DND-41 (cell line): ENCODE measurements at regions not wholly inside any gene's neighbourhood (a gene's known extent, or its start where the extent isn't known, plus 50 kb on each side); places are given as distances from the start of the nearest gene placed in this dataset.

Experiments used
- ATAC-seq: fragments of 200-7000 bp; cut with Tn5 transposase; 3 replicates; pipeline ENCODE4 v1.9.1; 2021; ENCODE audit warnings: low read depth; ENCODE audit not compliant: insufficient read depth
- DNase-seq: peaks from one replicate; pipeline ENCODE4 v3.0.0-alpha.2; 2020
- H2AFZ ChIP-seq: 2 replicates; pipeline ENCODE4 v1.6.0; 2012; ENCODE audit warnings: low read depth, low read length
- H3K27ac ChIP-seq: 2 replicates; pipeline ENCODE4 v1.5.1; 2012; ENCODE audit warnings: low read length, inconsistent platforms
- H3K27me3 ChIP-seq: fragments of 200-600 bp; sonication (generic); 2 replicates; pipeline ENCODE4 v1.6.0; 2012; ENCODE audit warnings: low read length, mild to moderate bottlenecking, inconsistent platforms; ENCODE audit not compliant: insufficient read depth, poor library complexity
- H3K36me3 ChIP-seq: 2 replicates; pipeline ENCODE4 v1.5.1; 2012; ENCODE audit warnings: low read length, inconsistent platforms; ENCODE audit not compliant: insufficient read depth
- H3K4me1 ChIP-seq: 2 replicates; pipeline ENCODE4 v1.5.1; 2012; ENCODE audit warnings: mild to moderate bottlenecking, low read length; ENCODE audit not compliant: insufficient read depth
- H3K4me2 ChIP-seq: 2 replicates; pipeline ENCODE4 v1.6.0; 2012; ENCODE audit warnings: mild to moderate bottlenecking, moderate library complexity, low read length, inconsistent platforms; ENCODE audit not compliant: insufficient read depth
- H3K4me3 ChIP-seq, 2 experiments: fragments of 200-600 bp in 1 of 2; shearing (Covaris generic) in 1 of 2; 2 replicates each; pipeline ENCODE4 v1.5.1; 2012 to 2016; ENCODE audit warnings: inconsistent platforms in 2 of 2, low read length in 2 of 2, mild to moderate bottlenecking in 2 of 2, low read depth in 1 of 2, moderate library complexity in 1 of 2
- H3K79me2 ChIP-seq: 2 replicates; pipeline ENCODE4 v1.6.0; 2012; ENCODE audit warnings: low read length, inconsistent platforms; ENCODE audit not compliant: insufficient read depth
- H3K9ac ChIP-seq: 2 replicates; pipeline ENCODE4 v1.6.0; 2012; ENCODE audit warnings: low read depth, mild to moderate bottlenecking, inconsistent platforms, low read length, moderate library complexity
- H3K9me3 ChIP-seq: 2 replicates; pipeline ENCODE4 v1.5.1; 2012; ENCODE audit warnings: low read length, moderate library complexity, mild to moderate bottlenecking, inconsistent platforms; ENCODE audit not compliant: insufficient read depth, severe bottlenecking
- H4K20me1 ChIP-seq: 2 replicates; pipeline ENCODE4 v1.6.0; 2012; ENCODE audit warnings: low read length; ENCODE audit not compliant: insufficient read depth
- EZH2 ChIP-seq: IDR thresholded peaks from 3 replicates; pipeline ENCODE4 v1.6.1; 2012; ENCODE audit warnings: borderline replicate concordance, low read depth, mild to moderate bottlenecking, moderate library complexity, low read length, inconsistent platforms; ENCODE audit not compliant: severe bottlenecking
- TF ChIP-seq, protein P1 (sequence below): IDR thresholded peaks from 2 replicates; pipeline ENCODE4 v1.5.1; 2012; ENCODE audit warnings: borderline replicate concordance, low read length, moderate library complexity, mild to moderate bottlenecking; ENCODE audit not compliant: poor library complexity, severe bottlenecking; ENCODE audit errors: extremely low read depth

- Histone ChIP-seq H3K27ac (no peak overlapping the region), H3K4me1 (no peaks in the 10 kb centered on the region), H3K9ac (no peak overlapping the region), H3K36me3 (no peaks in the 10 kb centered on the region), H4K20me1 (no peaks in the 10 kb centered on the region), H3K27me3 (no peaks in the 10 kb centered on the region), H2AFZ (no peak overlapping the region), H3K4me3 (no peak overlapping the region), H3K4me2 (no peak overlapping the region), H3K9me3 (no peaks in the 10 kb centered on the region), H3K79me2 (no peaks in the 10 kb centered on the region)
- no peak for ATAC-seq
- TF ChIP-seq EZH2 = no peak
- no peak for DNase-seq
These were observed 1034.7 kb upstream of the RAG2 start for GRCh38 chr11:37632748-37633147.

GRCh38 chr11:37630866-37631265 lies 1032.8 kb upstream of the RAG2 start:
- H2AFZ ChIP-seq = no peak overlapping the region
- no peaks in the 10 kb centered on the region for H3K27me3 ChIP-seq
- no peak for ATAC-seq
- no peaks in the 10 kb centered on the region for H3K9me3 ChIP-seq
- no peaks in the 10 kb centered on the region for H3K36me3 ChIP-seq
- H4K20me1 ChIP-seq = no peaks in the 10 kb centered on the region
- DNase-seq = no peak
- no peak overlapping the region for H3K4me2 ChIP-seq
- H3K4me3 ChIP-seq = no peak overlapping the region
- H3K9ac ChIP-seq = no peak overlapping the region
- no peak overlapping the region for H3K27ac ChIP-seq
- H3K4me1 ChIP-seq = no peaks in the 10 kb centered on the region
- H3K79me2 ChIP-seq = no peaks in the 10 kb centered on the region
- TF ChIP-seq, protein P1, sequence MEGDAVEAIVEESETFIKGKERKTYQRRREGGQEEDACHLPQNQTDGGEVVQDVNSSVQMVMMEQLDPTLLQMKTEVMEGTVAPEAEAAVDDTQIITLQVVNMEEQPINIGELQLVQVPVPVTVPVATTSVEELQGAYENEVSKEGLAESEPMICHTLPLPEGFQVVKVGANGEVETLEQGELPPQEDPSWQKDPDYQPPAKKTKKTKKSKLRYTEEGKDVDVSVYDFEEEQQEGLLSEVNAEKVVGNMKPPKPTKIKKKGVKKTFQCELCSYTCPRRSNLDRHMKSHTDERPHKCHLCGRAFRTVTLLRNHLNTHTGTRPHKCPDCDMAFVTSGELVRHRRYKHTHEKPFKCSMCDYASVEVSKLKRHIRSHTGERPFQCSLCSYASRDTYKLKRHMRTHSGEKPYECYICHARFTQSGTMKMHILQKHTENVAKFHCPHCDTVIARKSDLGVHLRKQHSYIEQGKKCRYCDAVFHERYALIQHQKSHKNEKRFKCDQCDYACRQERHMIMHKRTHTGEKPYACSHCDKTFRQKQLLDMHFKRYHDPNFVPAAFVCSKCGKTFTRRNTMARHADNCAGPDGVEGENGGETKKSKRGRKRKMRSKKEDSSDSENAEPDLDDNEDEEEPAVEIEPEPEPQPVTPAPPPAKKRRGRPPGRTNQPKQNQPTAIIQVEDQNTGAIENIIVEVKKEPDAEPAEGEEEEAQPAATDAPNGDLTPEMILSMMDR = no peak
- no peak for TF ChIP-seq EZH2

GRCh38 chr11:37623778-37624177 lies 1025.7 kb upstream of the RAG2 start:
- no peak overlapping the region for H3K9ac ChIP-seq
- TF ChIP-seq, protein P1 = no peak
- TF ChIP-seq EZH2 = no peak
- no peak overlapping the region for H3K4me2 ChIP-seq
- no peaks in the 10 kb centered on the region for H3K9me3 ChIP-seq
- no peaks in the 10 kb centered on the region for H3K79me2 ChIP-seq
- no peak overlapping the region for H3K4me3 ChIP-seq
- no peaks in the 10 kb centered on the region for H3K36me3 ChIP-seq
- no peak overlapping the region for H3K27ac ChIP-seq
- no peak overlapping the region for H2AFZ ChIP-seq
- DNase-seq = no peak
- H3K27me3 ChIP-seq = no peaks in the 10 kb centered on the region
- no peaks in the 10 kb centered on the region for H4K20me1 ChIP-seq
- no peaks in the 10 kb centered on the region for H3K4me1 ChIP-seq
- no peak for ATAC-seq

DNA sequence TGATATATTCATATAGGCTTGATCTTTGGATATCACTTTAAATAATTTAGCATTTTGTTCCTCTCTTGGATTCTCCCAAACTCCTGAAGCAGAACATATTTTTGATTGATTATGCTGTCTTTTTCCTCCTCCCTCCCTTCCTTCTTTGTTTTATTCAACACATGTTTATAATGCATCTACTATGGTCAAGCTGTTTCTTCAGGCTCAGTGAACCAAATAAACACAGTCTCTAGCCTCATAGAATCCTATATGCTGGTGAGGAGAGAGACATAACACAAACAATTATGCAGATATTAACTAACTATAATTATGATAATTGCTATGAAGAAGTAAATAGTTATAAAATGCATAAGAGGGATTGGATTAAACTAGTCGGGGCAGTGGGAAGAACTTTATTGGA lies 1023.6 kb upstream of the RAG2 start:
- Histone ChIP-seq H3K4me1 (no peaks in the 10 kb centered on the region), H2AFZ (no peak overlapping the region), H3K27ac (no peak overlapping the region), H3K4me3 (no peak overlapping the region), H3K36me3 (no peaks in the 10 kb centered on the region), H3K9ac (no peak overlapping the region), H4K20me1 (no peaks in the 10 kb centered on the region), H3K27me3 (no peaks in the 10 kb centered on the region), H3K9me3 (no peaks in the 10 kb centered on the region), H3K79me2 (no peaks in the 10 kb centered on the region), H3K4me2 (no peak overlapping the region)
- ATAC-seq (no peak), DNase-seq (no peak)
- TF ChIP-seq EZH2 = no peak
- TF ChIP-seq, protein P1 = no peak
